Liver (tissue), 8 donors: ENCODE measurements at regions not wholly inside any gene's neighbourhood (a gene's known extent, or its start where the extent isn't known, plus 50 kb on each side); places are given as distances from the start of the nearest gene placed in this dataset.
"Not testable (repeated sequence)": the region's sequence is repeated elsewhere in the genome, so short reads cannot be mapped to it uniquely, and the experiment has no call there.

Source experiments
- DNase-seq: peaks from one replicate; pipeline ENCODE4 v3.0.0-alpha.2; 2017; ENCODE audit warnings: low spot score
- H3K27ac ChIP-seq, 2 donors: one replicate each; pipeline ENCODE4 v1.7.0; 2013; ENCODE audit warnings: inconsistent platforms in 2 of 2, low read length in 2 of 2, control low read depth in 1 of 2, low read depth in 1 of 2, mild to moderate bottlenecking in 1 of 2
- H3K27me3 ChIP-seq, 4 donors: one replicate each; pipeline versions ENCODE4 v1.6.1 to v1.7.0; 2013; ENCODE audit warnings: low read length in 3 of 4, inconsistent platforms in 1 of 4, mild to moderate bottlenecking in 1 of 4, moderate library complexity in 1 of 4; ENCODE audit not compliant: control insufficient read depth in 4 of 4, insufficient read depth in 4 of 4
- H3K36me3 ChIP-seq, 4 donors: one replicate each; pipeline versions ENCODE4 v1.6.1 to v1.7.0; 2013; ENCODE audit warnings: low read length in 3 of 4, mild to moderate bottlenecking in 3 of 4, low read depth in 1 of 4, moderate library complexity in 1 of 4; ENCODE audit not compliant: control insufficient read depth in 4 of 4, insufficient read depth in 3 of 4
- H3K4me1 ChIP-seq, 4 donors: one replicate each; pipeline versions ENCODE4 v1.6.1 to v1.7.0; 2013; ENCODE audit warnings: low read length in 3 of 4, mild to moderate bottlenecking in 3 of 4, moderate library complexity in 1 of 4; ENCODE audit not compliant: control insufficient read depth in 4 of 4, insufficient read depth in 4 of 4
- H3K4me3 ChIP-seq, 3 donors: one replicate each; pipeline versions ENCODE4 v1.6.1 to v1.7.0; 2013; ENCODE audit warnings: low read length in 3 of 3, control low read depth in 1 of 3, low read depth in 1 of 3, mild to moderate bottlenecking in 1 of 3
- H3K9ac ChIP-seq, 2 donors: one replicate each; pipeline ENCODE4 v1.7.0; 2013; ENCODE audit warnings: low read length in 2 of 2, mild to moderate bottlenecking in 2 of 2, moderate library complexity in 2 of 2, control low read depth in 1 of 2, low read depth in 1 of 2
- H3K9me3 ChIP-seq, 4 donors: one replicate each; pipeline versions ENCODE4 v1.6.1 to v1.7.0; 2013; ENCODE audit warnings: low read length in 3 of 4; ENCODE audit not compliant: control insufficient read depth in 4 of 4
- EGR1 ChIP-seq, 2 donors: IDR thresholded peaks; 2 replicates each; pipeline ENCODE4 v1.6.1; 2016 to 2018; ENCODE audit warnings: antibody characterized with exemption in 2 of 2, low read depth in 2 of 2
- GABPA ChIP-seq, 2 donors: IDR thresholded peaks in 1 of 2; conservative IDR thresholded peaks in 1 of 2; 2 replicates each; pipeline ENCODE4 v1.6.1; 2016; ENCODE audit warnings: antibody characterized with exemption in 2 of 2, mild to moderate bottlenecking in 1 of 2, moderate library complexity in 1 of 2
- HNF4G ChIP-seq: IDR thresholded peaks from 2 replicates; pipeline ENCODE4 v1.6.1; 2016; ENCODE audit warnings: antibody characterized with exemption
- JUND ChIP-seq, 2 donors: IDR thresholded peaks; 2 replicates each; pipeline ENCODE4 v1.6.1; 2016; ENCODE audit warnings: antibody characterized with exemption in 2 of 2
- NR2F2 ChIP-seq: IDR thresholded peaks from 2 replicates; pipeline ENCODE4 v1.6.1; 2016; ENCODE audit warnings: antibody characterized with exemption
- ZBTB33 ChIP-seq: IDR thresholded peaks from 2 replicates; pipeline ENCODE4 v1.6.1; 2016; ENCODE audit warnings: antibody characterized with exemption
- WGBS: extraction: QIAGEN DNeasy Blood & Tissue Kit; methylation state at CpG from one replicate; pipeline ENCODE4 v1.1.7; 2013; 5-methylcytosine and 5-hydroxymethylcytosine counted together
- TF ChIP-seq, protein P1 (sequence below): fragments of 150-350 bp; IDR thresholded peaks from 2 replicates; pipeline ENCODE4 v1.5.1; 2017; ENCODE audit warnings: improper control_type of control experiment, low read depth, low read length; ENCODE audit not compliant: missing input control
- TF ChIP-seq, protein P2 (sequence below): IDR thresholded peaks from 2 replicates; pipeline ENCODE4 v1.6.1; 2016; ENCODE audit warnings: antibody characterized with exemption
- donor health status: healthy.
- donor health status: healthy.
- donor health status: healthy.
- donor health status: healthy.
- donor health status: healthy.

- H3K4me3 ChIP-seq, result no peak overlapping the region
- TF ChIP-seq GABPA (IDR thresholded peaks at IDR 0.05 in 1 of 2, conservative IDR thresholded peaks at IDR 0.05 in 1 of 2), result no peak
- no peak for TF ChIP-seq HNF4G
- TF ChIP-seq, protein P1, sequence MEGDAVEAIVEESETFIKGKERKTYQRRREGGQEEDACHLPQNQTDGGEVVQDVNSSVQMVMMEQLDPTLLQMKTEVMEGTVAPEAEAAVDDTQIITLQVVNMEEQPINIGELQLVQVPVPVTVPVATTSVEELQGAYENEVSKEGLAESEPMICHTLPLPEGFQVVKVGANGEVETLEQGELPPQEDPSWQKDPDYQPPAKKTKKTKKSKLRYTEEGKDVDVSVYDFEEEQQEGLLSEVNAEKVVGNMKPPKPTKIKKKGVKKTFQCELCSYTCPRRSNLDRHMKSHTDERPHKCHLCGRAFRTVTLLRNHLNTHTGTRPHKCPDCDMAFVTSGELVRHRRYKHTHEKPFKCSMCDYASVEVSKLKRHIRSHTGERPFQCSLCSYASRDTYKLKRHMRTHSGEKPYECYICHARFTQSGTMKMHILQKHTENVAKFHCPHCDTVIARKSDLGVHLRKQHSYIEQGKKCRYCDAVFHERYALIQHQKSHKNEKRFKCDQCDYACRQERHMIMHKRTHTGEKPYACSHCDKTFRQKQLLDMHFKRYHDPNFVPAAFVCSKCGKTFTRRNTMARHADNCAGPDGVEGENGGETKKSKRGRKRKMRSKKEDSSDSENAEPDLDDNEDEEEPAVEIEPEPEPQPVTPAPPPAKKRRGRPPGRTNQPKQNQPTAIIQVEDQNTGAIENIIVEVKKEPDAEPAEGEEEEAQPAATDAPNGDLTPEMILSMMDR, result no peak
- TF ChIP-seq, protein P2, sequence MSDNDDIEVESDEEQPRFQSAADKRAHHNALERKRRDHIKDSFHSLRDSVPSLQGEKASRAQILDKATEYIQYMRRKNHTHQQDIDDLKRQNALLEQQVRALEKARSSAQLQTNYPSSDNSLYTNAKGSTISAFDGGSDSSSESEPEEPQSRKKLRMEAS, result no peak
- TF ChIP-seq ZBTB33, result no peak
- no peak for DNase-seq
- peaks cover 0 to 4% (median 0%) of the 10 kb centered on the region in 4 donors for H3K27me3 ChIP-seq
- no peaks in the 10 kb centered on the region for H3K9me3 ChIP-seq
- H3K4me1 ChIP-seq, result no peaks in the 10 kb centered on the region
- no peak overlapping the region for H3K27ac ChIP-seq
- H3K36me3 ChIP-seq, result no peaks in the 10 kb centered on the region
- 51% methylated on average over 6 of the region's 6 CpGs for WGBS
- H3K9ac ChIP-seq, result no peak overlapping the region
Measured at GRCh38 chr18:77407733-77408132, 158.1 kb downstream of the GALR1 start.

- DNase-seq, H3K4me1 ChIP-seq, H3K9me3 ChIP-seq, H3K36me3 ChIP-seq, H3K27ac ChIP-seq, H3K4me3 ChIP-seq, H3K9ac ChIP-seq, H3K27me3 ChIP-seq: not testable (repeated sequence)
- WGBS, result 78% methylated on average over 28 of the region's 28 CpGs
Measured at GRCh38 chr18:77421546-77421945, 171.9 kb downstream of the GALR1 start.

DNA sequence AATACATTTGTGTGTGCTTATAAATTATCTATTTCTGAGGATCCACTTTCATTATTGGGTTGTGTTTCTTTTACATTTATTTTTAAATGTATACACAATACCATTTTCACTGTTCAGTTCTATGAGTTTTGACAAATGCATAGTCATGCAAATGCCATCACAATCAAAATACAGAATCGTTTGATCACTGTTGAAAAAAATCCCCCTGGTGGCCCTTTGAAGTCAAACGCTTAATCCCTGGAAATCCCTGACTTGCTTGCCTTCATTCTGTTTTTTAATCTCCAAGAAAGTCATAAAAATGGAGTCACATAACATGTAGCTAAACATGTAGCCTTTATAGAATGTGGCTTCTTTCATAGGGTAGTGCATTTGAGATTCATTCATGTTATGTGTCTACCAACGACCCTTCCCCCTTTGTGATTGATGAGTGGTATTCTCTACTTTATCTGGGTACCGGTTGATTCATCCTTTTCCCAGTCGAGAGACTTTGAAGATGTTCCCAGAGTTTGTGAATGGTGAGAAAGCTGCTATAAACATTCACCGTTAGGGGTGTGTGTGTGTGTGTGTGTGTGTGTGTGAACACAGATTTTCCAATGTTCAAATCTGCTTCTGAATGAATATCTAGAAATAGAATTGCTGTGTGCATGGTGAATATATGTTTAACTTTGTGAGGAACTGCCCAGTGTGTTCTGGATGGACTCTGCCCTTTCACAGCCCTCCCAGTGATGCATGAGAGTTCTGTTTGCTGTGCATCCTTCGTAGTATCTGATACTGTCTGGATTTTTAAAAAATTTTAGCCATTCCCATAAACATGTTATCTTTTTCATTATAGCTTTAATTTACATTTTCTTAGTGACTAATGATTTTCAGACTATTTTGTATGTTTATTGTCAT lies 173.6 kb downstream of the GALR1 start:
- no peaks in the 10 kb centered on the region for H3K9me3 ChIP-seq
- TF ChIP-seq EGR1 (IDR thresholded peaks at IDR 0.05; ENCODE audit: low read depth in 2 of 2), result no peak
- H3K4me3 ChIP-seq, result no peak overlapping the region
- no peak overlapping the region for H3K9ac ChIP-seq
- no peaks in the 10 kb centered on the region for H3K27me3 ChIP-seq
- no peaks in the 10 kb centered on the region for H3K36me3 ChIP-seq
- no peak for DNase-seq
- 51% methylated on average over 7 of the region's 7 CpGs for WGBS
- no peaks in the 10 kb centered on the region for H3K4me1 ChIP-seq
- no peak overlapping the region for H3K27ac ChIP-seq

GRCh38 chr18:77433076-77433475 lies 183.4 kb downstream of the GALR1 start:
- DNase-seq, result no peak
- TF ChIP-seq JUND (IDR thresholded peaks at IDR 0.05), result no peak
- no peak for TF ChIP-seq GABPA (IDR thresholded peaks at IDR 0.05 in 1 of 2, conservative IDR thresholded peaks at IDR 0.05 in 1 of 2)
- TF ChIP-seq NR2F2, result no peak
- Histone ChIP-seq H3K27ac (no peak overlapping the region), H3K4me3 (no peak overlapping the region), H3K36me3 (no peaks in the 10 kb centered on the region), H3K9me3 (no peaks in the 10 kb centered on the region), H3K4me1 (no peaks in the 10 kb centered on the region), H3K9ac (no peak overlapping the region), H3K27me3 (no peaks in the 10 kb centered on the region)
- 71% methylated on average over 1 of the region's 1 CpG for WGBS
